Activated B cell treated with CpG ODN at 0.5 μM for 24 hours (primary cell): ENCODE measurements at regions not wholly inside any gene's neighbourhood (a gene's known extent, or its start where the extent isn't known, plus 50 kb on each side); places are given as distances from the start of the nearest gene placed in this dataset.

ENCODE experiments used
- ATAC-seq: fragments of 200-7000 bp; cut with Tn5 transposase; one replicate; pipeline ENCODE4 v1.10.0; 2021; ENCODE audit warnings: low read depth, mild to moderate bottlenecking, moderate library complexity
- CTCF ChIA-PET: fragments of 350-600 bp; sonication (Branson Sonifier 250); formaldehyde crosslinking; loops from one replicate; lab custom pipeline; 2021; ENCODE audit warnings: antibody characterized with exemption; lab: Charles Lee
- POLR2A ChIA-PET: fragments of 350-600 bp; sonication (Branson Sonifier 250); formaldehyde crosslinking; loops from one replicate; lab custom pipeline; 2021; ENCODE audit warnings: antibody characterized with exemption; lab: Charles Lee
- DNase-seq: peaks from one replicate; pipeline ENCODE4 v3.0.0; 2022
- H3K27ac Mint-ChIP-seq: one replicate; pipeline ENCODE4 v1.8.0; 2020; ENCODE audit warnings: mixed read lengths
- H3K27me3 Mint-ChIP-seq: one replicate; pipeline ENCODE4 v1.8.0; 2021; ENCODE audit warnings: mixed read lengths
- H3K36me3 Mint-ChIP-seq: one replicate; pipeline ENCODE4 v1.8.0; 2021; ENCODE audit warnings: low read depth, mixed read lengths
- H3K4me1 Mint-ChIP-seq: one replicate; pipeline ENCODE4 v1.8.0; 2021; ENCODE audit warnings: mixed read lengths
- H3K4me3 Mint-ChIP-seq: one replicate; pipeline ENCODE4 v1.8.0; 2020; ENCODE audit warnings: mild to moderate bottlenecking, mixed read lengths
- H3K9me3 Mint-ChIP-seq: one replicate; pipeline ENCODE4 v1.8.0; 2020; ENCODE audit warnings: mixed read lengths
- intact Hi-C: fragments of 100-400 bp; cut with micrococcal nuclease; formaldehyde crosslinking; loops from one replicate; pipeline ENCODE4 v1.15.1; 2024
- TF ChIP-seq, protein P1 (sequence below): fragments of 200-600 bp; IDR thresholded peaks from one replicate; pipeline ENCODE4 v1.8.0; 2022; ENCODE audit warnings: antibody characterized with exemption, mild to moderate bottlenecking

DNA sequence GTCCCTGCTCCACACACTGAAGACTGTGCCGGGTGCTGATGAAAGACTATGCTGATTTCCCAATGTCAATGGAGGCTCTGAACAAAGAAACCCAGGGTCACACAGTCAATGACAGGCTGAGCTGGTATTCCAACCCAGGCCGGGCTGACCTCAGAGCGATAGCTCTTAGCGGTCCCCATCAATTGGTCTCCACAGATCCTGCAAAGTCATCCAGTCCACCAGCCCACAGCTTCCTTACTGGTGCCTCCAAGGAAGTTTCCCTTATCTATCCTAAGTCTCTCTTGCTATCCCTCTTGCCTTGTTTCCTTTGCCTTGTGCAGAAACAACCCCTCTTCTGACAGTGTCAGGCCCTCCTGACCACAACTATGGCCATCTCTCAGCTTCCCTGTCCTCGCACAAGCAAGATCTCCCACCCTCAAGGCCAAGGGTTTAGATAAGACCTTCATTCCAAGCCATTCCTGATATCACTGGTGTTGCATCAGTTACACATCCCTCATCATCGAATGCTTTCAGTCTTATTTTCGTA lies 52.7 kb upstream of the KSR1 start:
- no peaks in the 10 kb centered on the region for H3K27me3 Mint-ChIP-seq
- intact Hi-C loops, result no loop called here
- no peaks in the 10 kb centered on the region for H3K9me3 Mint-ChIP-seq
- CTCF ChIA-PET, result no interaction called here
- no peak overlapping the region for H3K27ac Mint-ChIP-seq
- H3K36me3 Mint-ChIP-seq, result no peaks in the 10 kb centered on the region
- DNase-seq (no peak), ATAC-seq (no peak)
- TF ChIP-seq, protein P1, sequence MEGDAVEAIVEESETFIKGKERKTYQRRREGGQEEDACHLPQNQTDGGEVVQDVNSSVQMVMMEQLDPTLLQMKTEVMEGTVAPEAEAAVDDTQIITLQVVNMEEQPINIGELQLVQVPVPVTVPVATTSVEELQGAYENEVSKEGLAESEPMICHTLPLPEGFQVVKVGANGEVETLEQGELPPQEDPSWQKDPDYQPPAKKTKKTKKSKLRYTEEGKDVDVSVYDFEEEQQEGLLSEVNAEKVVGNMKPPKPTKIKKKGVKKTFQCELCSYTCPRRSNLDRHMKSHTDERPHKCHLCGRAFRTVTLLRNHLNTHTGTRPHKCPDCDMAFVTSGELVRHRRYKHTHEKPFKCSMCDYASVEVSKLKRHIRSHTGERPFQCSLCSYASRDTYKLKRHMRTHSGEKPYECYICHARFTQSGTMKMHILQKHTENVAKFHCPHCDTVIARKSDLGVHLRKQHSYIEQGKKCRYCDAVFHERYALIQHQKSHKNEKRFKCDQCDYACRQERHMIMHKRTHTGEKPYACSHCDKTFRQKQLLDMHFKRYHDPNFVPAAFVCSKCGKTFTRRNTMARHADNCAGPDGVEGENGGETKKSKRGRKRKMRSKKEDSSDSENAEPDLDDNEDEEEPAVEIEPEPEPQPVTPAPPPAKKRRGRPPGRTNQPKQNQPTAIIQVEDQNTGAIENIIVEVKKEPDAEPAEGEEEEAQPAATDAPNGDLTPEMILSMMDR, result no peak
- POLR2A ChIA-PET, result no interaction called here
- H3K4me3 Mint-ChIP-seq, result no peak overlapping the region
- H3K4me1 Mint-ChIP-seq, result peaks cover 3% of the 10 kb centered on the region

DNA sequence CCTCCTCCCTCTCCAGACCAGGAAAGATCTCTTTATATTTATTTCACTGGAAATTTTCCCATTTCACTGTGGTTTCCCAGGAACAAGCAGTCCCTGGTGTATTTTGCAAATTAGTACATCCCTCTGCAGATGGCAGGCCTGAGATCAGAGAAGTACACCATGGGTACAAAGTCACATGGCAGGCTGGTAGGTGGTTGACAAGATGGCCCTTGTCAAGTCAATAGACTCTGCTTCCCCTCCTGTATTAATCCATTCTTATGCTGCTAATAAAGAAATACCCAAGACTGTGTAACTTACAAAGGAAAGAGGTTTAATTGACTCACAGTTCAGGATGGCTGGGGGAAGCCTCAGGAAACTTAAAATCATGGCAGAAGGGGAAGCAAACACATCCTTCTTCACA lies 51.6 kb upstream of the KSR1 start:
- H3K4me3 Mint-ChIP-seq, result no peak overlapping the region
- H3K27me3 Mint-ChIP-seq, result peaks cover 3% of the 10 kb centered on the region
- CTCF ChIA-PET, result no interaction called here
- TF ChIP-seq, protein P1, result no peak
- no peak for ATAC-seq
- POLR2A ChIA-PET, result no interaction called here
- DNase-seq, result no peak
- intact Hi-C loops, result no loop called here
- H3K4me1 Mint-ChIP-seq, result peaks cover 3% of the 10 kb centered on the region
- H3K36me3 Mint-ChIP-seq, result no peaks in the 10 kb centered on the region
- H3K27ac Mint-ChIP-seq, result no peak overlapping the region
- H3K9me3 Mint-ChIP-seq, result no peaks in the 10 kb centered on the region
